Ishikawa (cell line): ENCODE measurements at regions not wholly inside any gene's neighbourhood (a gene's known extent, or its start where the extent isn't known, plus 50 kb on each side); places are given as distances from the start of the nearest gene placed in this dataset.

Experiments used
- CEBPB ChIP-seq: IDR thresholded peaks from 2 replicates; pipeline ENCODE4 v1.6.1; 2012
- CREB1 ChIP-seq: IDR thresholded peaks from 2 replicates; pipeline ENCODE4 v1.6.1; 2012; ENCODE audit warnings: low read depth
- EP300 ChIP-seq: IDR thresholded peaks from 2 replicates; pipeline ENCODE4 v1.6.1; 2012; ENCODE audit warnings: borderline replicate concordance
- FOXM1 ChIP-seq: IDR thresholded peaks from 2 replicates; pipeline ENCODE4 v1.6.1; 2012; ENCODE audit warnings: low read depth, borderline replicate concordance
- MAX ChIP-seq: IDR thresholded peaks from 2 replicates; pipeline ENCODE4 v1.6.1; 2012
- RAD21 ChIP-seq: IDR thresholded peaks from 2 replicates; pipeline ENCODE4 v1.6.1; 2012; ENCODE audit warnings: low read depth
- REST ChIP-seq: IDR thresholded peaks from 2 replicates; pipeline ENCODE4 v1.6.1; 2012; ENCODE audit warnings: low read depth, mild to moderate bottlenecking
- TAF1 ChIP-seq: IDR thresholded peaks from 2 replicates; pipeline ENCODE4 v1.6.1; 2012; ENCODE audit warnings: low read depth, mild to moderate bottlenecking
- TCF12 ChIP-seq: IDR thresholded peaks from 2 replicates; pipeline ENCODE4 v1.6.1; 2012; ENCODE audit warnings: low read depth
- TEAD4 ChIP-seq: IDR thresholded peaks from 2 replicates; pipeline ENCODE4 v1.6.1; 2012
- YY1 ChIP-seq: IDR thresholded peaks from 2 replicates; pipeline ENCODE4 v1.6.1; 2012; ENCODE audit warnings: low read depth
- ZBTB7A ChIP-seq: IDR thresholded peaks from 2 replicates; pipeline ENCODE4 v1.6.1; 2012; ENCODE audit warnings: low read depth

- TF ChIP-seq RAD21 (no peak), EP300 (no peak), MAX (no peak), YY1 (no peak), CEBPB (no peak), REST (no peak), CREB1 (no peak), TAF1 (no peak), FOXM1 (no peak), TCF12 (no peak), TEAD4 (no peak), ZBTB7A (no peak)
Measured at GRCh38 chr5:60365001-60365400, 335.0 kb downstream of the DEPDC1B start.
